GM23248 (cell line): ENCODE measurements at regions not wholly inside any gene's neighbourhood (a gene's known extent, or its start where the extent isn't known, plus 50 kb on each side); places are given as distances from the start of the nearest gene placed in this dataset.

ENCODE experiments used
- EZH2 ChIP-seq: fragments of 200-600 bp; sonication (generic); IDR thresholded peaks from 2 replicates; pipeline ENCODE4 v1.6.1; 2018; ENCODE audit warnings: antibody characterized with exemption, mild to moderate bottlenecking; ENCODE audit not compliant: insufficient read depth, poor library complexity, severe bottlenecking
- EZH2phosphoT487 ChIP-seq: fragments of 200-600 bp; sonication (generic); IDR thresholded peaks from 2 replicates; pipeline ENCODE4 v1.6.1; 2018; ENCODE audit warnings: antibody characterized with exemption, moderate library complexity, mild to moderate bottlenecking, low read depth; ENCODE audit not compliant: insufficient read depth

- TF ChIP-seq EZH2 (no peak), EZH2phosphoT487 (no peak)
Measured at GRCh38 chr13:40095695-40096356, 440.4 kb downstream of the COG6 start.
